Heart right ventricle (tissue), 16 donors: ENCODE measurements at regions not wholly inside any gene's neighbourhood (a gene's known extent, or its start where the extent isn't known, plus 50 kb on each side); places are given as distances from the start of the nearest gene placed in this dataset.

Source experiments
- ATAC-seq, 8 donors: fragments of 200-7000 bp; cut with Tn5 transposase; one replicate each; pipeline ENCODE4 v1.9.1; 2020; ENCODE audit warnings: mild to moderate bottlenecking in 8 of 8, moderate library complexity in 8 of 8, moderate number of reproducible peaks in 1 of 8
- DNase-seq, 2 donors: peaks; one replicate each; pipeline ENCODE4 v3.0.0-alpha.2; 2020
- H3K27ac ChIP-seq, 10 donors: fragments of 200-600 bp; sonication (generic) in 2 of 10; one replicate each; pipeline versions ENCODE4 v1.5.0 to v1.8.0; 2020 to 2022; ENCODE audit warnings: mild to moderate bottlenecking in 3 of 10
- H3K27me3 ChIP-seq, 7 donors: fragments of 200-600 bp; one replicate each; pipeline ENCODE4 v1.8.0; 2021 to 2022; ENCODE audit warnings: mild to moderate bottlenecking in 2 of 7
- H3K36me3 ChIP-seq, 9 donors: fragments of 200-600 bp; sonication (generic) in 1 of 9; one replicate each; pipeline versions ENCODE4 v1.5.0 to v1.8.0; 2020 to 2022; ENCODE audit warnings: mild to moderate bottlenecking in 2 of 9
- H3K4me1 ChIP-seq, 9 donors: fragments of 200-600 bp; sonication (generic) in 1 of 9; one replicate each; pipeline versions ENCODE4 v1.5.0 to v1.8.0; 2020 to 2022; ENCODE audit warnings: mild to moderate bottlenecking in 4 of 9
- H3K4me3 ChIP-seq, 10 donors: fragments of 200-600 bp; sonication (generic) in 2 of 10; one replicate each; pipeline versions ENCODE4 v1.5.0 to v1.8.0; 2020 to 2022; ENCODE audit warnings: mild to moderate bottlenecking in 7 of 10, moderate library complexity in 2 of 10
- H3K9me3 ChIP-seq, 11 donors: fragments of 200-600 bp in 10 of 11; sonication (generic) in 2 of 11; one replicate each; pipeline versions ENCODE4 v1.5.0 to v1.8.0; 2013 to 2022; ENCODE audit warnings: mild to moderate bottlenecking in 2 of 11, control low read depth in 1 of 11, moderate library complexity in 1 of 11
- CTCF ChIP-seq, 9 donors: fragments of 200-600 bp; sonication (generic) in 2 of 9; IDR thresholded peaks; one replicate each; pipeline versions ENCODE4 v1.5.0 to v1.8.0; 2021 to 2022; ENCODE audit warnings: antibody characterized with exemption in 9 of 9, mild to moderate bottlenecking in 5 of 9, moderate library complexity in 1 of 9
- WGBS, 2 donors: extraction: QIAGEN DNeasy Blood & Tissue Kit; methylation state at CpG; one replicate each; pipeline ENCODE4 v1.1.7; 2013; ENCODE audit warnings: inconsistent platforms in 1 of 2; 5-methylcytosine and 5-hydroxymethylcytosine counted together
- intact Hi-C, 10 donors: fragments of 100-400 bp; cut with DNase I; formaldehyde crosslinking; loops; one replicate each; pipeline versions ENCODE4 v1.11.1 to v1.14.2; 2022
- donor health status: Arrhythmogenic right ventricular cardiomyopathy.
- donor health status: ischemic (EF 13 %, LVEDD 7.1; RV severe dilation, severe dysfunction).
- donor health status: healthy with polysubstance abuse.
- donor health status: DM: no; HTN: yes; CAD: no.
- donor health status: DM: no; HTN: no; CAD: no.
- donor health status: ischemic (EF 25% LVEDD 6.9; RV normal size, moderate dysfunction).
- donor health status: ischemic (EF 25% LVEDD 5.7; RV mildly dilated, moderate dysfunction).
- donor health status: healthy.
- donor health status: DM: yes; HTN: yes; CAD: no.
- donor health status: Ischemic cardiomyopathy.
- donor health status: ischemic (EF 35%, LVEDD 5.7; RV mildly dilated, moderate dysfunction).
- donor health status: nonischemic (EF 11% LVEDD 7.7; RV severe dilation, severe dysfunction).
- donor health status: DM: yes; HTN: yes; CAD: no.
- donor health status: PGD.
- donor health status: ischemic (EF 29% LVEDD 5.4; RV normal size, mild dysfunction).
- donor health status: nonischemic (EF 23%, LVEDD 6.1; RV moderate dilation, normal function).

DNA sequence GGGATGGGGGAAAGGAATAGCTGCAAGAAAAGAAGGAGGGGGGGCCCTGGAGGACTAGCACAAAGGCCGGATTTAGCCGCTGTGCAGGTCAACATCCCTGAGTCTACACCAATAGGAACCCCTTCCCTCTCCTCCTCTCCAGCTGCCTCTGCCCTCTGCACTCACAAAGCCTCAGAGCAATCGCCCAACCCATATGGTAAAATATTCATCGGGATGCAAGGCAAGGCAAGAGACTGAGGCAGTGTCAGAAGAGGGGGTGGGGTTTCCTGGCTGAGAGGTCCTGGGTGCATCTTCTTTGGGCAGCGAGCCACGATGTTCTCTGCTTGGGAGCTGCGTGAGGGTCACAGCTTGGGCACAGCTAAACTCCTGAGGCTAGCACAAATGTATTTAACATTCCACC, 115.5 kb upstream of the NLRP1 start:
- TF ChIP-seq CTCF (IDR thresholded peaks at IDR 0.05) = no peak
- DNase-seq (no peak), ATAC-seq (no peak)
- intact Hi-C loops = loop anchor here in 4 of 10 donors (10.0 kb wide), 2 partner anchors 105 to 725 kb away; no protein-coding TSS in a partner anchor
- H3K9me3 ChIP-seq = peaks cover 0 to 20% (median 0%) of the 10 kb centered on the region in 11 donors
- peaks cover 0 to 43% (median 25%) of the 10 kb centered on the region in 7 donors for H3K27me3 ChIP-seq
- WGBS, 2 donors = 18 to 28% methylated on average over 7 of the region's 7 CpGs
- H3K36me3 ChIP-seq = no peaks in the 10 kb centered on the region
- H3K4me3 ChIP-seq = no peak overlapping the region
- H3K4me1 ChIP-seq = no peaks in the 10 kb centered on the region
- H3K27ac ChIP-seq = no peak overlapping the region

DNA sequence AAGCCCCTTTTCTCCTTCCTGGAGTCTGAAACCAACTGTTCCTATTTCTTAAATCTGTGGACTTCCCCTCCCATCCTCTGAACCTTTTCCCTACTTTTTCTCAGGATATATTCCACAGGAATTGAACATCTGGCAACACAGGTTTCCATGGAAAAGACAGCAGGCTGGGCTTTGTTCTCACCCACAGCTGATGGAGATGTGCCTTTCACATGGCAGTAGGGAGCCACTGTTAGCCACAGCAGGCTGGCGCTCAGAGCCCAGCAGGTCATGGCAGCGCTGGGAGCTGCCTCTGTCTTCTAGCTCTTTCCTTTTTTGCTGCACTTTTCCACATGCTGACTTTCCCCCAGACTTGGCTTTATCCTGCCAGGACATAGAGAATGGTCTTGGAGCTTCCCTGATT, 116.4 kb upstream of the NLRP1 start:
- intact Hi-C loops = loop anchor here in 4 of 10 donors (10.0 kb wide), 2 partner anchors 106 to 724 kb away; no protein-coding TSS in a partner anchor
- no peak overlapping the region for H3K27ac ChIP-seq
- H3K27me3 ChIP-seq = peaks cover 0 to 49% (median 21%) of the 10 kb centered on the region in 7 donors
- H3K36me3 ChIP-seq = no peaks in the 10 kb centered on the region
- no peaks in the 10 kb centered on the region for H3K4me1 ChIP-seq
- 35 to 38% methylated on average over 2 of the region's 2 CpGs for WGBS, 2 donors
- H3K4me3 ChIP-seq = no peak overlapping the region
- DNase-seq (no peak), ATAC-seq (no peak)
- no peak for TF ChIP-seq CTCF (IDR thresholded peaks at IDR 0.05)
- H3K9me3 ChIP-seq = peaks cover 0 to 20% (median 0%) of the 10 kb centered on the region in 11 donors

DNA sequence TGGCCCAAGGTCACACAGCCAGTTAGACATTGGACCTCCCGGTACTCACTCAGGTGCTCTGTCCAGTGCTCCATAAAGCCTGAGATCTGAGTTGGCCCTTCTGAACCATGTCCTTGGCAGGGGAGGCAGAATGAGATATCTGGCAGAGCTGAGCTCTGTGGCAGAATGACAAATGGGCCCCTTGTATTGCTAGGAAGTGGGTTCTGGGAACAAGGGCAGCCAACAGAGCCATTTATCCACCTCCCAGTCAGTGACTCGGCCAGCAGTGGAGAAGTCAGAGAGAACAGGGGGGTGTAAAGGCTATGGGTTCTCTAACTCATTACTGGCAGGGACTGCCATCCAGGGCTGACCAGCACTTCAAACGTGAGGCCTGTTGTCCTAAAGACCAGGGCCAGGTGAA, 117.1 kb upstream of the NLRP1 start:
- no peak for TF ChIP-seq CTCF (IDR thresholded peaks at IDR 0.05)
- WGBS, 2 donors = 57 to 60% methylated on average over 3 of the region's 3 CpGs
- Histone ChIP-seq H3K27ac (no peak overlapping the region), H3K4me1 (no peaks in the 10 kb centered on the region), H3K9me3 (peaks cover 0 to 20% (median 0%) of the 10 kb centered on the region in 11 donors), H3K4me3 (no peak overlapping the region), H3K36me3 (no peaks in the 10 kb centered on the region), H3K27me3 (peaks cover 0 to 44% (median 19%) of the 10 kb centered on the region in 7 donors)
- DNase-seq = no peak
- intact Hi-C loops = loop anchor here in 4 of 10 donors (10.0 kb wide), 2 partner anchors 107 to 723 kb away; no protein-coding TSS in a partner anchor
- no peak for ATAC-seq

GRCh38 chr17:5702951-5703510, 118.7 kb upstream of the NLRP1 start:
- Histone ChIP-seq H3K27me3 (peaks cover 0 to 46% (median 15%) of the 10 kb centered on the region in 7 donors), H3K27ac (no peak overlapping the region), H3K4me3 (no peak overlapping the region), H3K4me1 (no peaks in the 10 kb centered on the region), H3K9me3 (peaks cover 0 to 20% (median 0%) of the 10 kb centered on the region in 11 donors), H3K36me3 (no peaks in the 10 kb centered on the region)
- DNase-seq (no peak), ATAC-seq (no peak)
- 88 to 89% methylated on average over 6 of the region's 6 CpGs for WGBS, 2 donors
- TF ChIP-seq CTCF (IDR thresholded peaks at IDR 0.05) = no peak
- intact Hi-C loops = loop anchor here in 4 of 10 donors (10.0 kb wide), 2 partner anchors 108 to 722 kb away; no protein-coding TSS in a partner anchor
